ENCODE measurements at regions not wholly inside any gene's neighbourhood (a gene's known extent, or its start where the extent isn't known, plus 50 kb on each side); places are given as distances from the start of the nearest gene placed in this dataset.
"Not testable (repeated sequence)": the region's sequence is repeated elsewhere in the genome, so short reads cannot be mapped to it uniquely, and the experiment has no call there.

- no peak for DNase-seq
Observed at GRCh38 chr1:217079584-217079983, 356.4 kb upstream of the ESRRG start.

- no peak for DNase-seq
Observed at GRCh38 chr1:217078959-217079358, 355.7 kb upstream of the ESRRG start.

GRCh38 chr1:217078078-217078690 is 355.0 kb upstream of the ESRRG start:
- DNase-seq, result no peak

GRCh38 chr1:217077426-217077825 is 354.2 kb upstream of the ESRRG start:
- DNase-seq, result no peak

- DNase-seq, result peak; percentile 32
Observed at GRCh38 chr1:217076902-217077301, 353.7 kb upstream of the ESRRG start.

GRCh38 chr1:217072926-217073325 is 349.7 kb upstream of the ESRRG start:
- no peak for DNase-seq

- no peak for DNase-seq
Observed at GRCh38 chr1:217067642-217068041, 344.4 kb upstream of the ESRRG start.

- DNase-seq, result no peak
Observed at GRCh38 chr1:217066794-217067193, 343.6 kb upstream of the ESRRG start.

- DNase-seq, result no peak
Observed at GRCh38 chr1:217063172-217063908, 340.1 kb upstream of the ESRRG start.

- no peak for DNase-seq
Observed at GRCh38 chr1:217062586-217062985, 339.4 kb upstream of the ESRRG start.

GRCh38 chr1:217059401-217059800 is 336.2 kb upstream of the ESRRG start:
- DNase-seq, result no peak

- no peak for DNase-seq
Observed at GRCh38 chr1:217053676-217054075, 330.4 kb upstream of the ESRRG start.

GRCh38 chr1:217052626-217053025 is 329.4 kb upstream of the ESRRG start:
- DNase-seq, result no peak

- DNase-seq, result no peak
Observed at GRCh38 chr1:217052196-217052595, 329.0 kb upstream of the ESRRG start.

GRCh38 chr1:217049721-217050120 is 326.5 kb upstream of the ESRRG start:
- no peak for DNase-seq

GRCh38 chr1:217049081-217049480 is 325.9 kb upstream of the ESRRG start:
- DNase-seq, result no peak

- no peak for DNase-seq
Observed at GRCh38 chr1:217048104-217048707, 325.0 kb upstream of the ESRRG start.

GRCh38 chr1:217040711-217041455 is 317.7 kb upstream of the ESRRG start:
- no peak for DNase-seq

- DNase-seq, result no peak
Observed at GRCh38 chr1:217039926-217040325, 316.7 kb upstream of the ESRRG start.

GRCh38 chr1:217039139-217039538 is 315.9 kb upstream of the ESRRG start:
- not testable (repeated sequence) for DNase-seq

- DNase-seq, result no peak
Observed at GRCh38 chr1:217036757-217037156, 313.5 kb upstream of the ESRRG start.

GRCh38 chr1:217032715-217033367 is 309.6 kb upstream of the ESRRG start:
- DNase-seq, result no peak

All from midbrain (tissue), 1 donor.